A549 (cell line): ENCODE measurements at regions not wholly inside any gene's neighbourhood (a gene's known extent, or its start where the extent isn't known, plus 50 kb on each side); places are given as distances from the start of the nearest gene placed in this dataset.

ENCODE experiments used
- HDAC2 ChIP-seq: fragments of 200-600 bp; sonication (generic); IDR thresholded peaks from 2 replicates; pipeline ENCODE4 v1.6.1; 2016
- TP53 ChIP-seq: fragments of 250-450 bp; sonication (Bioruptor Pico); IDR thresholded peaks from 2 replicates; pipeline ENCODE4 v1.5.0; 2021; ENCODE audit warnings: mild to moderate bottlenecking, moderate library complexity
- TF ChIP-seq, protein P1 (sequence below): fragments of >200 bp; sonication (Bioruptor Twin); formaldehyde crosslinking; IDR thresholded peaks from 3 replicates; pipeline ENCODE4 v1.5.1; 2016

DNA sequence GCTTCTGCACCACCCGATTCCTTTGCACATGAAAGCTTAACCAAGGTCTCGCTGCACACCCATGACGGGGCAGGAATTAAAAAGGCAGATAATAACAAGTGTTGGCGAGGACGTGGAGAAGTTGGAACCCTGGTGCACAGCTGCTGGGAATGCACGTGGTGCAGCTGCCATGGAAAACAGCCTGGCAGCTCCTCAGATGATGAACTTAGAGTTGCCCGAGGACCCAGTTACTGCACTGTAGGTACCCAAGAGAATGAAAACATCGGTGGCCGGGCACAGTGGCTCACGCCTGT, 211.6 kb upstream of the CIBAR2 start:
- TF ChIP-seq TP53 (CRISPR knock-in tag) (no peak), HDAC2 (no peak)
- TF ChIP-seq, protein P1, sequence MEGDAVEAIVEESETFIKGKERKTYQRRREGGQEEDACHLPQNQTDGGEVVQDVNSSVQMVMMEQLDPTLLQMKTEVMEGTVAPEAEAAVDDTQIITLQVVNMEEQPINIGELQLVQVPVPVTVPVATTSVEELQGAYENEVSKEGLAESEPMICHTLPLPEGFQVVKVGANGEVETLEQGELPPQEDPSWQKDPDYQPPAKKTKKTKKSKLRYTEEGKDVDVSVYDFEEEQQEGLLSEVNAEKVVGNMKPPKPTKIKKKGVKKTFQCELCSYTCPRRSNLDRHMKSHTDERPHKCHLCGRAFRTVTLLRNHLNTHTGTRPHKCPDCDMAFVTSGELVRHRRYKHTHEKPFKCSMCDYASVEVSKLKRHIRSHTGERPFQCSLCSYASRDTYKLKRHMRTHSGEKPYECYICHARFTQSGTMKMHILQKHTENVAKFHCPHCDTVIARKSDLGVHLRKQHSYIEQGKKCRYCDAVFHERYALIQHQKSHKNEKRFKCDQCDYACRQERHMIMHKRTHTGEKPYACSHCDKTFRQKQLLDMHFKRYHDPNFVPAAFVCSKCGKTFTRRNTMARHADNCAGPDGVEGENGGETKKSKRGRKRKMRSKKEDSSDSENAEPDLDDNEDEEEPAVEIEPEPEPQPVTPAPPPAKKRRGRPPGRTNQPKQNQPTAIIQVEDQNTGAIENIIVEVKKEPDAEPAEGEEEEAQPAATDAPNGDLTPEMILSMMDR: no peak
